AG09309 (cell line): ENCODE measurements at regions not wholly inside any gene's neighbourhood (a gene's known extent, or its start where the extent isn't known, plus 50 kb on each side); places are given as distances from the start of the nearest gene placed in this dataset.

Experiments used
- DNase-seq: peaks from one replicate; pipeline ENCODE4 v3.0.0-alpha.2; 2010; ENCODE audit warnings: low read depth
- H3K4me3 ChIP-seq: 2 replicates; pipeline ENCODE4 v1.5.1; 2011; ENCODE audit warnings: mild to moderate bottlenecking, low read depth, low read length, moderate library complexity; ENCODE audit not compliant: control insufficient read depth
- TF ChIP-seq, protein P1 (sequence below): IDR thresholded peaks from 2 replicates; pipeline ENCODE4 v1.5.1; 2011; ENCODE audit warnings: mild to moderate bottlenecking, low read depth, low read length, inconsistent platforms; ENCODE audit not compliant: insufficient read depth, control insufficient read depth; ENCODE audit errors: missing control alignments

DNA sequence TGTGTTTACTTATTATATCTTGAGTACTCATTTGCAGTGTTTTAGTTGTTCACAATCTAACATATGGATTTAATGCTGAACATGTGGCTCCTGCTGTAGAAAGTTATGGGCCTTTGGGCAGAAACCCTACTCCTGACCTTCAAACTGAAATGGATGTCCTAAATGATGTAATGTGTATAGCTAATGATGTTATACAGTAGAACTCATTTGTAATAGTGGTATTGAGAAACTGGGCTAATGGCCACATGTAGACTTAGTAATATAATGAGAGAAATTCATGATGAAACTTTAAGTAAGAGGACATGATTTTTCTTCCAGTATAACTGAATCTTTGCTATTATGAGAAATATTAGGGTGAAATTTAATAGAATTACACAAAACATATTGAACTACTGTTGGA lies 121.3 kb upstream of the PTPRK start:
- DNase-seq: peak; percentile 7
- TF ChIP-seq, protein P1, sequence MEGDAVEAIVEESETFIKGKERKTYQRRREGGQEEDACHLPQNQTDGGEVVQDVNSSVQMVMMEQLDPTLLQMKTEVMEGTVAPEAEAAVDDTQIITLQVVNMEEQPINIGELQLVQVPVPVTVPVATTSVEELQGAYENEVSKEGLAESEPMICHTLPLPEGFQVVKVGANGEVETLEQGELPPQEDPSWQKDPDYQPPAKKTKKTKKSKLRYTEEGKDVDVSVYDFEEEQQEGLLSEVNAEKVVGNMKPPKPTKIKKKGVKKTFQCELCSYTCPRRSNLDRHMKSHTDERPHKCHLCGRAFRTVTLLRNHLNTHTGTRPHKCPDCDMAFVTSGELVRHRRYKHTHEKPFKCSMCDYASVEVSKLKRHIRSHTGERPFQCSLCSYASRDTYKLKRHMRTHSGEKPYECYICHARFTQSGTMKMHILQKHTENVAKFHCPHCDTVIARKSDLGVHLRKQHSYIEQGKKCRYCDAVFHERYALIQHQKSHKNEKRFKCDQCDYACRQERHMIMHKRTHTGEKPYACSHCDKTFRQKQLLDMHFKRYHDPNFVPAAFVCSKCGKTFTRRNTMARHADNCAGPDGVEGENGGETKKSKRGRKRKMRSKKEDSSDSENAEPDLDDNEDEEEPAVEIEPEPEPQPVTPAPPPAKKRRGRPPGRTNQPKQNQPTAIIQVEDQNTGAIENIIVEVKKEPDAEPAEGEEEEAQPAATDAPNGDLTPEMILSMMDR: no peak
- no peak overlapping the region for H3K4me3 ChIP-seq

GRCh38 chr6:128638817-128639216 lies 118.4 kb upstream of the PTPRK start:
- no peak for DNase-seq
- TF ChIP-seq, protein P1: no peak
- H3K4me3 ChIP-seq: no peak overlapping the region

DNA sequence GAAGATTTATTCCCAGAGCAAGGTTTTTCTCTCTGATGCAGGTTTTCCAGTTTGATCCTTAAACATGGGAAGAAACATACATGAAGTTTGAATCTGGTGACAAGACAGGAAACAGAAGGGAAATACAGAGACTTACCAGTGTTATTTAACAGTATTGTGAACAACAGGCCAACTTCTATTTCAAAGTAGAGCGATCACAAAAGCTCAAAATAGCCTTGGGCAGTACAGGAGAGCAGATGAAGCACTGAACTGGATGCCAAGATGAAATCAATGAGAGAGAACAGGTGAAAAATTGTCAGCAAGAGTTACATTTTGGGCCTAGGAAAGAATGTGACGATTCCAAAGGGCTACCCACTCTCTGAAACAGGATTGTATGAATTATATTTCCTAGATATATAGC lies 114.8 kb upstream of the PTPRK start:
- no peak overlapping the region for H3K4me3 ChIP-seq
- no peak for DNase-seq
- TF ChIP-seq, protein P1: no peak

DNA sequence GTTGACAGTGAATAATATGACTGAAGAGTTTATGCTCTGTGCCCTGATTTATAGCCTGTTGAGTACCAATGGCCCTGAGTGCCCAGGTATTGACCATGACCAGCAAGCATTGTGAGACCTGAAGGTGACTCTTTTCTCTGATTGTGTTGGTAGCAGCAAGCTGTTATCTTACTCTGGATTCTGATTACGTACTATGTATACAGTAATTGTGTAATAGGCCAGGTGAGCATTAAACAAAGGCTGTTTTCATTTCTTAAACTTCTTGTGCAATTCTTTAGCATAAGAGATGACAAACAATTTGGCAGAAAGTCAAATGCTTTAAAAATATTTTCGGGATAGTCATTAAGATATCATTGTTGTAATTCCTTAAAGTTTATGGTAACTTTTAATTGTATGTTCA lies 111.7 kb upstream of the PTPRK start:
- TF ChIP-seq, protein P1: no peak
- no peak overlapping the region for H3K4me3 ChIP-seq
- DNase-seq: no peak

DNA sequence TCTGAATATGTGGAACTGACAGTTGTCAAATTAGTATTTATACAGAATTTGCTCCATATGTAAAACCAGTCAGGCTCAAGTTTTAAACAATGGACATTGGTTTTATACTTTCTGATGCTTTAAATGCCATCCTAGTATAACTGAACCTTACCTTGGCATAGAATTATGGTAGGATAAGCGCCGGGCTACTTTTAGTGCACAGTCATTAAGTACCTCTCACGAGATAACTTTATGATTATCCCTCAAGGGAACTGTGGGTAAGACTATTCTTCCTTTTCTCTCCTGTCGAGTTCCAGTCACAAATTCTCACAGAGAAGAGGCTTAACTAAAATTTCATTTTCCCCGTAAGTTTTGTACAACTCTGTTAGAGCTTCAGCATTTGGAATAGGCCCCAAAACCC lies 110.6 kb upstream of the PTPRK start:
- no peak for DNase-seq
- no peak overlapping the region for H3K4me3 ChIP-seq
- TF ChIP-seq, protein P1: no peak

GRCh38 chr6:128630213-128630612 lies 109.8 kb upstream of the PTPRK start:
- no peak for DNase-seq
- TF ChIP-seq, protein P1: no peak
- no peak overlapping the region for H3K4me3 ChIP-seq

DNA sequence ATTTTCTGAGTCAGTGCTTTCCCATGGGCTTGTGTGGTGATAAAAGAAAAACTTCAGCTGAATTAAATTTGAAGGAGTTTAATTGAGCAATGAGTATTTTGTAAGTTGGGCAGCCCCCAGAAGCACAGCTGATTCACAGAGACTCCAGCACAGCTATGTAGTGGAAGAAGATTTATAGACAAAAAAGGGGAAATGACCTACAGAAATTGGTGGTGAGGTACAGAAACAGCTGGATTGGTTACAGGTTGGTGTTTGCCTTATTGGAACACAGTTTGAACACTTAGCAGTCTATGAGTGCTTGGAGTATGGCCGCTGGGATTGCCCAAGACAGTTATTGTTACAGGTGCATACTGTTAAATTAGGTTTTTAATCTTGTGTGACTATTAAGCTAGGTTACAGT lies 96.9 kb upstream of the PTPRK start:
- TF ChIP-seq, protein P1: no peak
- no peak for DNase-seq
- no peak overlapping the region for H3K4me3 ChIP-seq
